HG02840 (cell line): ENCODE measurements at regions not wholly inside any gene's neighbourhood (a gene's known extent, or its start where the extent isn't known, plus 50 kb on each side); places are given as distances from the start of the nearest gene placed in this dataset.

Experiments used
- ATAC-seq: cut with Tn5 transposase; IDR thresholded peaks from one replicate; pipeline ENCODE4 v1.9.1; 2021; ENCODE audit warnings: mild to moderate bottlenecking, moderate library complexity, moderate number of reproducible peaks; ENCODE audit not compliant: unreplicated experiment, low FRiP score

DNA sequence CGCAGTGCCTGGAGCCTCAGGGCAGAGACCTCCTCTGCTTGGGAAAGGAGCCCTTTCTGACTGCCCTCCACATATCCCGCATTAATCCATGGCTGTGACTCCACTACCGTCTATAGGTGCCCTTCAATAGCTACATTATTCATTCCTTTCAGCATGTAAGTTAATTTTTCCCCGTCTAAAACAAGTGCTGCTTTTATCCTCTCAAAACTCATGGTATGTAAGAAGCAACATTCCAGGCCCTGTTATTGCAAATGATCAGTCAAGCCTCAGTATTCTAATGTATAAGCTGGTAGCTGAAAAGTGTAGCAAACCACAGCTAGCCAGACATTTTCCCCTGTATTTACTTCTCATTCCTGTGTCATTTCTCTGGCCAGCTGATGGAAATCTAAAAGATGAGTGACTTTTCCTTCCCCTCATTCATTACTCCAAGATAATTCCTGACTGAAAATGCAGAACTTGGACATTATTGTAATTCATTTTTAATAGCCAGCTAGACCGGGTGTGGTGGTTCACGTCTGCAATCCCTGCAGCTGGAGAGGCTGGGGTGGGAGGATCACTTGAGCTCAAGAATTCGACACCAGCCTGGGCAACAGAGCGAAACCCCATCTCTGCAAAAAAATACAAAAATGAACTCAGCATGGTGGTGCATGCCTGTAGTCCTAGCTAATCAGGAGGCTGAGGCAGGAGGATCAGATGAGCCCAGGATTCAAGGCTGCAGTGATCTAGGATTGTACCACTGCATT lies 88.5 kb upstream of the SOD1 start:
- no peak for ATAC-seq

DNA sequence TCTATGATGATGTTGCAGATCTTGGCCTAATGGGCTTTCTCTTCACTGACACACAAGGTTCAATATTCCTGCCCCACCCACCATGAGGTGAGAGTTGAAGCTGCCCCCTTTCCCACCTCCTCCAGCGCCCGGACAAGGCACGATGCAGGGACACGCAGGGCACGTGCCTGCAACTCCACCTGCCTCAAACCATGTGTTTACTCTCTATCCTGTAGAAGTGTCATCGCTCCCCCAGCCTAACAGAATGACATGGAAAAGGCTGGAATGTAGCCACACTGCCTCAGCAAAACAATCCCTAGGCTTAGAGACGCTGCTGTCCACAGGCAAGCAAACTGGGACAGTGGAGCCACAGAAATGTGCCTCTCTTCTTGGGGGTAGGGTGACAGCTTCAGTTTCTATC lies 92.9 kb upstream of the SOD1 start:
- ATAC-seq = no peak

- no peak for ATAC-seq
Measured at GRCh38 chr21:31566064-31566463, 93.4 kb upstream of the SOD1 start.

DNA sequence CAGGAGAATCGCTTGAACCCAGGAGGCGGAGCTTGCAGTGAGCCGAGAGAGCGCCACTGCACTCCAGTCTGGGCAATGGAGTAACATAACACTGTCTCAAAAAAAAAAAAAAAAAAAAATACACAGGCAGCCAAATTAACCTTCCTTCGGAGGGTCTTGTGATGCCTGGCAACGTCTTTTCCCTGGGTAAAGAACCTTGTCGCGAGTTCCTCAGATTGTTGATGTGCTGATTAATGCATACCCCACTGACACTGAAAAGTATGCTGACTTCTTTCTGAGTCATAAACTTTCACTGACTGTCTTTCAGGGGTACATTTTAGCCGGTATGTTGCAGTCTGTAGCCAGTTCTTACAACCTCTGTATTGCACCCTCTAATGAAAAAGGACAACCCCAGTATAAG lies 95.1 kb upstream of the SOD1 start:
- no peak for ATAC-seq

DNA sequence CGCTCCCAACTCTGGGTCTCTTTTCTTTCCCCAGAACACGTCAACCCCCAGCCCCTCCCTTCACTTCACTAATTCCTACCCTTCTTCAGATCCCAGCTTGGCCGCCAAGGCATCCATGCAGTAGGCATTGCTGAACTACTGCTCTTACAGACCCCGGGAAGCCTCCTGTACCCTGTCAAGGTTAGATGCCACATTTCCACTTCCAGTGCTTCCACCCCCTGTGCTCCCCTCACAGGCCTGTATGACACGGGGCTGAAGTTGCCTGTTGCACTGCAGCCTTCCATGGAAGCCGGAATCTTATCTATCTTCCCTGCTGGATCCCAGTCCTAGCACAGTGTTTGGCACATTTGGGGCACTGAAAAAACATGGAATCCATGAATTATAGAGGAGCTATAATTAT lies 99.0 kb upstream of the SOD1 start:
- no peak for ATAC-seq

- ATAC-seq = peak; percentile 65
Measured at GRCh38 chr21:31559368-31560119, 99.9 kb upstream of the SOD1 start.

GRCh38 chr21:31558962-31559367 lies 100.5 kb upstream of the SOD1 start:
- ATAC-seq = peak; percentile 78

- ATAC-seq = no peak
Measured at GRCh38 chr21:31558189-31558961, 101.1 kb upstream of the SOD1 start.

DNA sequence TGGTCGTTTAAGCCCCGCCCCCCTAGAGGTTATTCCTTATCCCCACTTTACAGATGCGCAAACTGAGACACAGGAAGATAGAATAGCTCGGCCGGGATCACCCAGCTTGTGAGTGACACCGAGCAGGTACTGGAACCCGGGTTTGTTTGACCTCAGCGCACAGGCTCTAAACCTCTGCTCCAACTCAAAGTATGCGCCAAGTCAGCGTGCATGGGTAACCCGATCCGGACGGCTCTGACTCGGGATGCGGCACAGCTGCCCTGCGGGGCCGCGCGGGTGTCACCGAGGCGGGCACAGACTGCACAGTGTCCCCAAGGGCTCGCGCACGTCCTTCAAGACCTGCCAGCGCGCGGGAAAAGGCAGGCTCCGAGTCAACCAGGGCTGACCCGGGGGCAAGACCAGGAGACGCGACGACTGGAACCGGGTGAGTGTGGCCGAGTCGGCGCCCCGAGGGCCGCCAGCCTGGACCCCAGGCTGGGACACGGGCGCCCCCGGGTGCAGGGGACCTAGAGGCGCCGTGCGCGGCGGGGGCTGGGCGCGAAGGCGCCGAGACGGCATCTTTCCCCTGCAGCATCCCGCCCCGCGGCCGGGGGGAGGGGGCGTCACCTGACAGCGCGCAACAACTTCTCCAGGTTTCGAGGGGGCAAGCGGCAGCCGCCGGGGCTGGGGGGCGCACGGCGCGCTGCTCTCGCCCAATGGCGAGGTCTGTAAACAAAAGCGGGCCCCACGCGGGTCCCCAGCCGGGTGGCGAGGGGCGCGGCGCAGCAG lies 101.9 kb upstream of the SOD1 start:
- no peak for ATAC-seq

- no peak for ATAC-seq
Measured at GRCh38 chr21:31556662-31557061, 102.8 kb upstream of the SOD1 start.

DNA sequence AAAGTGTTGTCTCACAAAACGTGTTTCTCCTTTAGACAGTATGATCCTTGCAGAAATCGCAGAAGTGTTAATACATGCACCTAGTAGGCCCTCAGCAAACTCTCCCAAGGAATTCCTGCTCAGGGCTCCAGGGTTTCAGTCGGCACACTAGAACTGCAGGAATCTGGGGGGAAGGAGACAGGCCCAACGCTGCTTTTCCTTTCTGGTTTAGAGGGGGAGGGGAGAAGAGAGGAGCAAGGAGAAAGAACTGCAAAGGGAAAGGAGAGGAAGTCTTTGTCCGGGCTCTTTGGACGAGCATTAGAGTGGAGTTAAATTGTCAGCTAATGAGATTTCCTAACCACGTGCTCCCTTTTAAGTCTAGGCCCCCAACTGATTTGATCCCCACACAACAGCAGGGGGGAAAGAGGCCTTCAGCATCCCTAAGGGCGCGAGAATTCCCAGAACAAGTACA lies 103.7 kb upstream of the SOD1 start:
- no peak for ATAC-seq

DNA sequence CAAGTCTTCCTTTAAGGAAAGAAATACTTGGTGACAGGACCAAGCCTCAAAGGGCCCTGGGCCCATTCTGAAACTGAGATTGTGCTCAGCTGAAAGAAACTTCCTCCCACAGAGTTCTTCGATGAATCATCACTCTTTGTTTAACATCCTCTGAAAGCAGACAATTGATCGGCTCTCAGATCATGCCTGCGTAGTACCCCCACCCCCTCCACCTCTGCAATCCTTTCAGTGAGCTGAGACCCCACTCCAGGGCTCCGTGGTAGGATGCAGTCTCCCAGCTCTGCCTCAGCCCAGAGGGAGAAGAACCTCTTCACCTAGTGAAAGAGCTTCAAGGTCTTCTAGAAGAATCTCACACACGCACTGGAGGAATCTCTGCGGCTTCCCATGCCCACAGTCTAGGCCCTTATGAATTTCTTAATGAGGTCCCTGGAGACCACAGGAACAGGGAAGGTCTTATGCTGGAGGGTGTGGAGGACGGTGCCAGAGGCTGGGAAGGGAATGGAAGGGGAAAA lies 104.9 kb upstream of the SOD1 start:
- peak; percentile 65 for ATAC-seq

DNA sequence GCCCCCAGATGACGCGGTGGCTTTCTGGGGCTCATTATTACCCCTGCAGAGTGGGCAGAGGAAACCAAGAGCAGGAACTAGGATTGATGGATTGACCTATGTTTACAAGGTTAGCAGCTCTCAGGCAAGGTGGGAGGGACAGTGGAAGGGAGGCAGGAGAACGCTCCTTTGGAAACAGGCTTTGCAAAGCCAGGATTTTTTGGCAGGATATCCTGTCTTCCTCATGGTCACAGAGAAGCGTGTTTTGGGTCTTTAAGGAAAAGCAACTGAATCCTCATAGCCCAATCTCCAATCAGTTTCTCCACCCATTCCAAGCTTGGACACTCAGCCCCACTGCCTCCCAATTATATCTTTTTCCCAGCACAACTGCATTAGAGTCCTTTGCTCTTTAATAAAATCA lies 105.6 kb upstream of the SOD1 start:
- no peak for ATAC-seq

- no peak for ATAC-seq
Measured at GRCh38 chr21:31553461-31553860, 106.0 kb upstream of the SOD1 start.

- ATAC-seq = no peak
Measured at GRCh38 chr21:31552826-31553225, 106.7 kb upstream of the SOD1 start.

GRCh38 chr21:31550070-31550469 lies 109.4 kb upstream of the SOD1 start:
- no peak for ATAC-seq

- no peak for ATAC-seq
Measured at GRCh38 chr21:31548688-31549087, 110.8 kb upstream of the SOD1 start.

- no peak for ATAC-seq
Measured at GRCh38 chr21:31546443-31547170, 112.9 kb upstream of the SOD1 start.

DNA sequence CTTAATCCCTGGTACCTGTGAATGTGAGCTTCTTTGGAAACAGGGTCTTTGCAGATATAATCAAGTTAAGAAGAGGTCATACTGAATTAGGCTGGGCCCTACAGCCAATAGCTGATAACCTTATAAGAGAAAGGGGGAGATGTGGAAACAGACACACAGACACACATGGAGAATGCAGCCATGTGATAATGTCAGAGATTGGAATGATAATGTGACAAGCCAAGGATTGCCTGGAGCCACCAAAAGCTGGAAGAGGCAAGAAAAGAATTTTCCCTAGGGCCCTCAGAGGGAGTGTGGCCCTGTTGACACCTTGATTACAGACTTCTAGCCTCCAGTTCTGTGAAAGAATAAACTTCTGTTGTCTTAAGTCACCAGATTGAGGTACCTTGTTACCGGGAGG lies 114.5 kb upstream of the SOD1 start:
- ATAC-seq = no peak

GRCh38 chr21:31543191-31543590 lies 116.3 kb upstream of the SOD1 start:
- ATAC-seq = no peak
